DMS114 treated with DMSO at 0.1 percent for 48 hours (cell line): ENCODE measurements at regions not wholly inside any gene's neighbourhood (a gene's known extent, or its start where the extent isn't known, plus 50 kb on each side); places are given as distances from the start of the nearest gene placed in this dataset.
A peak's percentile ranks its signal among the peaks of the same experiment; 100 is the strongest.
"Not testable (repeated sequence)": the region's sequence is repeated elsewhere in the genome, so short reads cannot be mapped to it uniquely, and the experiment has no call there.

Source experiments
- DNase-seq: peaks from one replicate; lab custom pipeline; 2025; ENCODE audit not compliant: unreplicated experiment; lab: John Stamatoyannopoulos, UW

- DNase-seq = no peak
These were observed 98.0 kb upstream of the FAM174B start for GRCh38 chr15:92753591-92753990.

DNA sequence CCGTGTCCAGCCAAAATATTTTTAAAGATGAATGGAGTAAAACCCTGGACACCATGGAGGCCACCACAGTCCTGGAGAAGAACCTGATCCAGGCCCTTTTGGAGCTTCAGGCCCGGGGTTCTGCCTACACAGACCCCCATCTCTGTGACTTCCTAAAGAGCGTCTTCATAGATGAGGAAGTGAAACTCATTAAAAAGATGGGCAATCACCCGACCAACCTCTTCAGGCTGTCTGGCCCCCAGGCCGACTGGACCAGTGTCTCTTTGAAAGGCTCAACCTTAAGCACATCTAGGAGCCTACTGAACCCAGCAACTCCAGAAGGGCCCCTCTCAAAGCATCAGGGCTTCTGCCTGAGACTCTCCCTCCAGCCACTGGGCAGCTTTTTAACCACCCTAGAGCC is 107.9 kb upstream of the FAM174B start:
- DNase-seq = no peak

GRCh38 chr15:92768131-92768530 is 112.6 kb upstream of the FAM174B start:
- not testable (repeated sequence) for DNase-seq

GRCh38 chr15:92770641-92771040 is 115.1 kb upstream of the FAM174B start:
- no peak for DNase-seq

- DNase-seq = no peak
These were observed 116.5 kb upstream of the FAM174B start for GRCh38 chr15:92772061-92772460.

- DNase-seq = no peak
These were observed 117.2 kb upstream of the FAM174B start for GRCh38 chr15:92772626-92773244.

DNA sequence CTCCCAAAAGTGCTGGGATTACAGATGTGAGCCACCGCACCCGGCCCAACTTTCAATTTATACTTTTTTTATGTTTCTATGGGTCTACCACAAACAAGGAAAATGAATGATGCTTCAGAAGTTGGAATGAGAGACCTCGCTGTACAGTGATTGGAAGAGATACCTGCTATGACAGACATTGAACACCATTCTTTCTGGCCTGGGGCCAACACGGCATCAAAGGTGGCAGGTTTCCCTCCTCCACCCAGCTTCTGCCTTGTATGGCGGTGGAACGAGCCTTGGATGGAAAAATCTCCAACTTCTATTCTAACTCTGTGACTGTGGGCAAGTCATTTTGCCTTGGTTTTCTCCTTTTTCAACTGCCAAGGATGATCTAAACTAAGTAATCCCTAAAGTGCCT is 117.8 kb upstream of the FAM174B start:
- no peak for DNase-seq

GRCh38 chr15:92779874-92780273 is 120.2 kb upstream of the CHD2 start:
- DNase-seq = no peak

DNA sequence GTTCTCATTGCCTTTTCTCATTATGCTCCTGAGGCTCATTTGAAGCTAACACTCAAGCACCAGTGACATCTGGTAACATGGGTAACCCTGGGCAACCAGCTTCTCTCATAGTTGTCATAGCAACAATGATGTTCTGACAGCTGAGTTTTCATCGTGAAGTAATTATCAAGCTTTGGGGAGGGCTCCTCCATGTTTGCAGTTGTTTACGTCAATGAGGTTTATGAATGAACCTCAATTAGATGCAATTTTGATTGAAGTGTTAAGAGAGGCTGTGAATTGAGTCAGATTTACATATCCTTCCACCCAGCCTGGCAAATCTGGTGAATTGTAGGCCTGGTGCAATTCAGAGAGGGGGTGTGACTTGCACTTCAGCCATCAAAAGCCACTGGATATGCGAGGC is 119.3 kb upstream of the CHD2 start:
- DNase-seq = no peak

GRCh38 chr15:92781925-92782453 is 118.1 kb upstream of the CHD2 start:
- no peak for DNase-seq

DNA sequence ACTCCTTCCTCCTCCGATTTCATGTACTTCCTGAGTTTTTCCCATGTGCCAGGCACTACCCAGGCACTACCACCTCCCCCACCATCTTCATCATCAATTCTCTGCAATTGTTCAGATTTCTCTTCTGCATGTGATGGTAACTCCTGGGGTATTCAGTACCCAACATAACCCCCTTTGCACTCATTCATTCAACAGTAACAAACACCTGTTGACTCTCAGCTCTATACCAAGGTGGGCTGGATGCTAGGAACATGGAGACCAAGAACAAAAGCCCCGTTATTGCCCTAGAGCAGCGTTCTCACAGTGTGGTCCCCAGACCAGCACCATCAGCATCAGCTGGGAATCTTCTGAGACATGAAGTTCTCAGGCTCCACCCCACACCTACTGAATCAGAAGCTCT is 113.0 kb upstream of the CHD2 start:
- no peak for DNase-seq

DNA sequence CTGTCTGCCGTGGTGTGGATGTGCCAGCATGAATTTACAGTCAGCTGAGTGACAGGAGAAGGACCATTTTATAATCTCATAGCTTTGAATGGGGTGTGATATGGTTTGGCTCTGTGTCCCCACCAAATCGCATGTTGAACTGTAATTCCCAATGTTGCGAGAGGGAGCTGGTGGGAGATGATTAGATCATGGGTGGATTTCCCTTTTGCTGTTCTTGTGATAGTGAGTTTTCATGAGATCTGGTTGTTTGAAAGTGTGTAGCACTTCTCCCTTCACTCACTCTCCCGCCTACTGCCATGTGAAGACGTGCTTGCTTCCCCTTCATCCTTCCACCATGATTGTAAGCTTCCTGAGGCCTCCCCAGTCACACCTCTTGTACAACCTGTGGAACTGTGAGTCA is 111.9 kb upstream of the CHD2 start:
- no peak for DNase-seq

- not testable (repeated sequence) for DNase-seq
These were observed 111.3 kb upstream of the CHD2 start for GRCh38 chr15:92788793-92789192.

DNA sequence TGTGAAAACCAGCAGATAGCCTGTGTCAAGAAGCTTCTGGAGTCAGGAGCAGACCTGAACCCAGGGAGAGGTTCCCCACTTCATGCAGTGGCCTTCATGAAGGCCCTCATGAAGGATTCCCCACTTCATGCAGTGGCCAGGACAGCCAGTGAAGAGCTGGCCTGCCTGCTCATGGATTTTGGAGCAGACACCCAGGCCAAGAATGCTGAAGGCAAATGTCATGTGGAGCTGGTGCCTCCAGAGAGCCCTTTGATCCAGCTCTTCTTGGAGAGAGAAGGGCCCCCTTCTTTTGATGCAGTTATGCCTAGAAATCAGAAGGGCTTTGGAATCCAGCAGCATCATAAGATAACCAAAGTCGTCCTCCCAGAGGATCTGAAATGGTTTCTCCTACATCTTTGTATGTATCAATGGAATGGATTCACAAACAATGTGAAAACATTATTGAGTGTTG is 103.9 kb upstream of the CHD2 start:
- DNase-seq = no peak

GRCh38 chr15:92797168-92798052 is 102.7 kb upstream of the CHD2 start:
- DNase-seq = peak; percentile 88

DNA sequence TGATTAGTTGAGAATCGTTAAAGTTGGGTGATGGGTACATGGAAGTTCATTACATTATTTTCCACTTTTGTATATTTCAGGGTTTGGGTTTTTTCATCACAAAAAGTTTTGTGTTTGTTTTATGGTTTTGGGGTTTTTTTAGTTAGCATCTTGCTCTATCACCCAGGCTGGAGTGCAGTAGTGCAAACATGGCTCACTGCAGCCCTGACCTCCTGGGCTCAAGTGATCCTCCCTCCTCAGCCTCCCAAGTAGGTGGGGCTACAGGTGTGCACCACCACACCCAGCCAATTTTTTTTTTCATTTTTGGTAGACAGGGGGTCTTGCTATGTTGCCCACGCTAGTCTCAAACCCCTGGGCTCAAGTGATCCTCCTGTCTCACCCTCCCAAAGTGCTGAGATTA is 100.1 kb upstream of the CHD2 start:
- DNase-seq = no peak

DNA sequence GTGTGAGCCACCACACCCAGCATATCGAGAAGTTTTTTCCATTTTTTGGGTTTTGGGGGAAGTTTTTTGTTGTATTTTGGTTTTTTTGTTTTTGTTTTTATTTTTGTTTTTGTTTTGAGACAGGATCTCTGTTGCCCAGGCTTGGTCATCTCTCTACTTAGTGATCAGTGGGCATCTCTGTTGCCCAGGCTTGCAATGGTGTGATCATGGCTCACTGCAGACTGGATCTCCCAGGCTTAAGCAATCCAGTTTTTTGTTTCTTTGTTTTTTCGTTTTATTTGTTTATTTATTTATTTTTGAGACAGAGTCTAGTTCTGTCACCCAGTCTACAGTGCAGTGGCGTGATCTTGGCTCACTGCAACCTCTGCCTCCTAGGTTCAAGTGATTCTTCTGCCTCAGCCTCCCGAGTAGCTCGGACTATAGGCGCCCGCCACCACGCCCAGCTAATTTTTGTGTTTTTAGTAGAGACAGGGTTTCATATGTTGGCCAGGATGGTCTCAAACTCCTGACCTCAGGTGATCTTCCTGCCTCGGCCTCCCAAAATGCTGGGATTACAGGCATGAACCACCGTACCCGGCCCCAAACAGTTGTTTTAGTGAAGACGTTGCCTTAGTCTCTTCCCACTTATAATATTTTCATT is 99.6 kb upstream of the CHD2 start:
- not testable (repeated sequence) for DNase-seq

DNA sequence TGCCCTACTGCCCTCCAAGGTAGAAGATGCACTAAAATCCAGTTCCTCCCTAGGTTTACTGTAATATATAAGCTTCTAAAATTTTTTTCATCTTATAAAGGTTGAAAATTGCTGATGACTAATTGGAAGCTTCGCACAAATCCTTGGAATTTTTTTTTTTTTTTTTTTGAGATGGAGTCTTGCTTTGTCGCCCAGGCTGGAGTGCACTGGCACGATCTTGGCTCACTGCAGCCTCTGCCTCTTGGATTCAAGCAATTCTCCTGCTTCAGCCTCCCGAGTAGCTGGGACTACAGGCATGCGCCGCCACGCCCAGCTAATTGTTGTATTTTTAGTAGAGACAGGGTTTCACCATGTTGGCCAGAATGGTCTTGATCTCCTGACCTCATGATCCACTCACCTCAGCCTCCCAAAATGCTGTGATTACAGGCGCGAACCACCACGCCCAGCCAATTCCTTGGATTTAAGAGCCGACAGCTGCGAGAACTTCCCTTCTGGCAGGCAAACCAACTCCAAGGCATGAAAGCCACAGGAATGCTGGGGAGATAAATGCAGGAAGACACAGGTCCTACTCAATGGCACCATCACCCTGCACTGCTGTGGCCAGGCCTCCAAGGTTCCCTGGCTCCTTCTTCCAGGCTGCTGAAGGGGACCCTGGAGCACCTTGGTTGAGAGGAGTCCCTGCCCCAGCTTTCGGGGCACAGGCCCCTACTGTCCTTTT is 98.9 kb upstream of the CHD2 start:
- DNase-seq = not testable (repeated sequence)

- no peak for DNase-seq
These were observed 98.2 kb upstream of the CHD2 start for GRCh38 chr15:92801774-92802464.

GRCh38 chr15:92803536-92803851 is 96.6 kb upstream of the CHD2 start:
- no peak for DNase-seq
